Esophagus muscularis mucosa (tissue), 4 donors: ENCODE measurements at regions not wholly inside any gene's neighbourhood (a gene's known extent, or its start where the extent isn't known, plus 50 kb on each side); places are given as distances from the start of the nearest gene placed in this dataset.

ENCODE experiments used
- DNase-seq: peaks from one replicate; pipeline ENCODE4 v3.0.0-alpha.2; 2017; ENCODE audit errors: extremely low spot score
- H3K27ac ChIP-seq, 4 donors: fragments of 200-600 bp; sonication (generic); replicated peaks in 1 of 4; 1 replicate in 3 of 4; 2 replicates in 1 of 4; pipeline ENCODE4 v1.5.1; 2016 to 2019; ENCODE audit warnings: mild to moderate bottlenecking in 1 of 4
- H3K27me3 ChIP-seq, 4 donors: fragments of 200-600 bp; sonication (generic); one replicate each; pipeline versions ENCODE4 v1.5.1 to v1.6.0; 2016 to 2019
- H3K36me3 ChIP-seq, 4 donors: fragments of 200-600 bp; sonication (generic); one replicate each; pipeline ENCODE4 v1.5.1; 2016 to 2019
- H3K4me1 ChIP-seq, 4 donors: fragments of 200-600 bp; sonication (generic); one replicate each; pipeline ENCODE4 v1.5.1; 2016 to 2019
- H3K4me3 ChIP-seq, 4 donors: fragments of 200-600 bp; sonication (generic); 1 replicate in 2 of 4; 2 replicates in 2 of 4; pipeline ENCODE4 v1.5.1; 2016 to 2019; ENCODE audit warnings: mild to moderate bottlenecking in 4 of 4, moderate library complexity in 1 of 4
- H3K9me3 ChIP-seq, 4 donors: fragments of 200-600 bp; sonication (generic); 1 replicate in 3 of 4; 2 replicates in 1 of 4; pipeline ENCODE4 v1.5.1; 2016 to 2019
- CTCF ChIP-seq, 3 experiments: fragments of 200-600 bp in 2 of 3; fragments of 450-650 bp in 1 of 3; sonication (generic) in 2 of 3; IDR thresholded peaks; one replicate each; pipeline ENCODE4 v1.5.1; 2017 to 2019; ENCODE audit warnings: antibody characterized with exemption in 3 of 3, mild to moderate bottlenecking in 2 of 3, moderate library complexity in 1 of 3
- EP300 ChIP-seq: sonication (generic); formaldehyde crosslinking; IDR thresholded peaks from one replicate; pipeline ENCODE4 v1.6.1; 2017; ENCODE audit warnings: antibody characterized with exemption
- POLR2A ChIP-seq: fragments of 450-650 bp; IDR thresholded peaks from one replicate; pipeline ENCODE4 v1.6.1; 2017; ENCODE audit warnings: antibody characterized with exemption, moderate library complexity, mild to moderate bottlenecking, low read depth
- POLR2AphosphoS5 ChIP-seq, 2 donors: sonication (generic); formaldehyde crosslinking; IDR thresholded peaks; one replicate each; pipeline ENCODE4 v1.6.1; 2017; ENCODE audit warnings: antibody characterized with exemption in 2 of 2
- WGBS: methylation state at CpG from one replicate; pipeline ENCODE4 v1.1.5; 2018; 5-methylcytosine and 5-hydroxymethylcytosine counted together
- intact Hi-C: fragments of 100-400 bp; cut with DNase I; formaldehyde crosslinking; loops from one replicate; pipeline ENCODE4 v1.15.1; 2023

DNA sequence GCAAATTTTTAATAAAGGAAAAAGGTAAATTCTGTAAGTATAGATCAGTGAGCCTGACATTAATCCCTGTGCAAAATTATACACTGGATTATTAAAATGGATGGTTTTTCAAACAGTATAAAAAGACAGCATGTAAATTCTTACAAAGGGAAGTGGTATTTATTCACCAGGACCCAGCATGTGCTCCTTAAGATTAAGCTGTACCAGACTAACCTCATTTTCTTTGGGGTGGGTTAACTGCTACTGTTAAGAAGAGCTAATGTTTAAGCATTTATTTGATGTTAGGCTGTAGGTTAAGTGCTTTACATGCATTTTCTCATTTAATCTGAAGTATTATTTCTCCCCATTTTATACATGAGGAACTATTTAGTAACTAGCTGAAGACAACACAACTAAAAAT is 60.3 kb upstream of the RFX3 start:
- Histone ChIP-seq H3K27ac (no peak overlapping the region), H3K4me3 (no peak overlapping the region), H3K9me3 (peaks cover 0 to 15% (median 9%) of the 10 kb centered on the region in 4 donors), H3K36me3 (no peaks in the 10 kb centered on the region), H3K27me3 (no peaks in the 10 kb centered on the region), H3K4me1 (no peaks in the 10 kb centered on the region)
- DNase-seq, result no peak
- intact Hi-C loops, result no loop called here
- no peak for TF ChIP-seq POLR2A

DNA sequence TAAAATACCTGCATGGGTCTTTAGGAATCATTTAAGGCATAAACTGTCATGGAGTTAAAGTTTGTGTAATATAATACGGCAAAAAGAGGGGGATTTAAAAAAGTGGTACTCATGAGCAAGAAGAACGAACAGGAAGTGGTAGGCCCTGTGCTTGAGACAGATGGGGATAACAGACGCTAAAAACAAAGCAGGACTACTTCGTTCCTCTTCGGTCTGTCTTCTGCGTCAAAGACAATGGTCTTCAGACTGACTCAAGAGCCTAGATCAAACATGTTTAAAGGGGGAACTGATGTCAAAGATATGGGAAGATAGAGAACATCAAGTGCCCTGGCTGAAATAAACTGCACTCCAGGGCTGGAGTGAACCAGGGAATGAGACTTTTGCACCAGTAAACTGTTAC is 59.8 kb upstream of the RFX3 start:
- WGBS, result 75% methylated on average over 6 of the region's 6 CpGs
- H3K4me1 ChIP-seq, result no peaks in the 10 kb centered on the region
- no peak overlapping the region for H3K4me3 ChIP-seq
- no peak overlapping the region for H3K27ac ChIP-seq
- TF ChIP-seq EP300 (no peak), POLR2AphosphoS5 (IDR thresholded peaks at IDR 0.05) (no peak), CTCF (IDR thresholded peaks at IDR 0.05) (no peak), POLR2A (no peak)
- no peak for DNase-seq
- no peaks in the 10 kb centered on the region for H3K36me3 ChIP-seq
- H3K9me3 ChIP-seq, result peaks cover 0 to 20% (median 10%) of the 10 kb centered on the region in 4 donors
- H3K27me3 ChIP-seq, result no peaks in the 10 kb centered on the region
- intact Hi-C loops, result no loop called here

DNA sequence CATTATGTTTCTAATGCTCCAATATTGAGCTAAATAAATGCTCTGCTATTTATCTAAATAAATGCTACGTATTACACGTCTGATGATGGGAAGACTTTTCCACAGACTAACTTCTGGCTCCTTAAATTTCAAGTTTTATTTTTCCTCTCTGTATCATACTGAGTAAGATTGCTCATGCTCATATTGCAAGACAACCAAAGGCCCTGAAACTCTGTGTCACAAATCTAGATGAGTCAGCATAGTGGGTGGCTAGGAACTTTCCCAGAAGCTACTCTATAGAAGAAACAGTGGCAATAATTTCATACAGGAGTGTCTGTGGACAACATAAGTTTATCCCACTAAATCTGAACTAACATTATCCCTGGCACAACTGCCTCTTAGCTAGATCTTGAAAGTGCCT is 53.0 kb upstream of the RFX3 start:
- no peak overlapping the region for H3K27ac ChIP-seq
- intact Hi-C loops, result no loop called here
- H3K36me3 ChIP-seq, result no peaks in the 10 kb centered on the region
- H3K4me3 ChIP-seq, result no peak overlapping the region
- H3K4me1 ChIP-seq, result no peaks in the 10 kb centered on the region
- no peak for DNase-seq
- H3K9me3 ChIP-seq, result peaks cover 0 to 20% (median 10%) of the 10 kb centered on the region in 4 donors
- H3K27me3 ChIP-seq, result no peaks in the 10 kb centered on the region
- 92% methylated on average over 2 of the region's 2 CpGs for WGBS
- TF ChIP-seq POLR2AphosphoS5 (IDR thresholded peaks at IDR 0.05), result no peak
- no peak for TF ChIP-seq EP300
- no peak for TF ChIP-seq POLR2A
- TF ChIP-seq CTCF (IDR thresholded peaks at IDR 0.05), result no peak

- Histone ChIP-seq H3K9me3 (peaks cover 0 to 8% (median 2%) of the 10 kb centered on the region in 4 donors), H3K27me3 (no peaks in the 10 kb centered on the region), H3K4me3 (no peak overlapping the region), H3K4me1 (no peaks in the 10 kb centered on the region), H3K27ac (no peak overlapping the region), H3K36me3 (no peaks in the 10 kb centered on the region)
- no peak for TF ChIP-seq EP300
- no peak for TF ChIP-seq POLR2A
- no peak for TF ChIP-seq CTCF (IDR thresholded peaks at IDR 0.05)
- no peak for TF ChIP-seq POLR2AphosphoS5 (IDR thresholded peaks at IDR 0.05)
- DNase-seq, result no peak
- WGBS, result 87% methylated on average over 7 of the region's 7 CpGs
- intact Hi-C loops, result no loop called here
Observed at GRCh38 chr9:3576328-3576727, 50.5 kb upstream of the RFX3 start.

GRCh38 chr9:3575821-3576220 is 50.0 kb upstream of the RFX3 start:
- H3K27me3 ChIP-seq, result no peaks in the 10 kb centered on the region
- peaks cover 0 to 3% (median 0%) of the 10 kb centered on the region in 4 donors for H3K9me3 ChIP-seq
- no peak for TF ChIP-seq CTCF (IDR thresholded peaks at IDR 0.05)
- TF ChIP-seq POLR2AphosphoS5 (IDR thresholded peaks at IDR 0.05), result no peak
- no peak for TF ChIP-seq EP300
- TF ChIP-seq POLR2A, result no peak
- intact Hi-C loops, result no loop called here
- H3K4me3 ChIP-seq, result no peak overlapping the region
- H3K4me1 ChIP-seq, result no peaks in the 10 kb centered on the region
- no peak overlapping the region for H3K27ac ChIP-seq
- 97% methylated on average over 3 of the region's 3 CpGs for WGBS
- DNase-seq, result no peak
- no peaks in the 10 kb centered on the region for H3K36me3 ChIP-seq
